Ovary (tissue), 3 donors: ENCODE measurements at regions not wholly inside any gene's neighbourhood (a gene's known extent, or its start where the extent isn't known, plus 50 kb on each side); places are given as distances from the start of the nearest gene placed in this dataset.

Experiments
- CTCF ChIP-seq, 3 donors: fragments of 450-650 bp in 2 of 3; fragments of 200-600 bp in 1 of 3; IDR thresholded peaks; one replicate each; pipeline versions ENCODE4 v1.5.1 to v1.8.0; 2016 to 2022; ENCODE audit warnings: antibody characterized with exemption in 3 of 3, mild to moderate bottlenecking in 1 of 3
- POLR2A ChIP-seq: fragments of 450-650 bp; IDR thresholded peaks from one replicate; pipeline ENCODE4 v1.6.1; 2017; ENCODE audit warnings: antibody characterized with exemption, mild to moderate bottlenecking, moderate library complexity
- donor health status: DM: no; HTN: no; CAD: no.

GRCh38 chr10:121309164-121309563, 289.1 kb downstream of the FGFR2 start:
- no peak for TF ChIP-seq CTCF (IDR thresholded peaks at IDR 0.05)
- no peak for TF ChIP-seq POLR2A
